HepG2 (cell line): ENCODE measurements at regions not wholly inside any gene's neighbourhood (a gene's known extent, or its start where the extent isn't known, plus 50 kb on each side); places are given as distances from the start of the nearest gene placed in this dataset.

Experiments used
- ATAC-seq: fragments of 200-7000 bp; cut with Tn5 transposase; 3 replicates; pipeline ENCODE4 v1.9.1; 2020; ENCODE audit warnings: mild to moderate bottlenecking, moderate library complexity
- BruUV-seq: library from RNA; stranded (reverse); fragments of 400-500 nt; replicated peaks from 2 replicates; lab custom pipeline; 2021; lab: Mats Ljungman, UMichigan
- CTCF ChIA-PET: fragments of 300-600 bp; formaldehyde crosslinking; extraction: SDS; loops from one replicate; lab custom pipeline; 2021; ENCODE audit warnings: low total read pairs, inconsistent platforms, low intra/inter-chr PET ratio; lab: Yijun Ruan, JAX
- POLR2A ChIA-PET: fragments of 350-600 bp; sonication (Branson Sonifier 250); formaldehyde crosslinking; loops from one replicate; lab custom pipeline; 2020; ENCODE audit warnings: antibody characterized with exemption, inconsistent platforms; lab: Yijun Ruan, JAX
- DNase-seq: peaks from one replicate; pipeline ENCODE4 v3.0.0-alpha.2; 2015; ENCODE audit warnings: low spot score
- FAIRE-seq: peaks from 3 replicates; lab custom pipeline; 2011; peaks lifted over from hg19 to GRCh38; lab: Jason Lieb, UNC
- H2AFZ ChIP-seq: one replicate; pipeline ENCODE4 v1.6.1; 2011; ENCODE audit warnings: low read length, inconsistent platforms
- H3K27ac ChIP-seq: fragments of 300-600 bp; 3 replicates; pipeline ENCODE4 v1.8.0; 2011; ENCODE audit warnings: mixed run types, mild to moderate bottlenecking, mixed read lengths, low read length, inconsistent platforms; ENCODE audit not compliant: insufficient read depth; ENCODE audit errors: extremely low read length
- H3K27me3 ChIP-seq, 2 experiments: fragments of 200-600 bp in 1 of 2; 2 replicates in 1 of 2; 3 replicates in 1 of 2; pipeline versions ENCODE4 v1.6.0 to v1.8.0; 2011; ENCODE audit warnings: low read length in 2 of 2, mild to moderate bottlenecking in 2 of 2, moderate library complexity in 2 of 2, inconsistent platforms in 1 of 2; ENCODE audit not compliant: insufficient read depth in 2 of 2, control insufficient read depth in 1 of 2
- H3K36me3 ChIP-seq, 2 experiments: fragments of 200-600 bp in 1 of 2; replicated peaks in 1 of 2; 2 replicates in 1 of 2; 3 replicates in 1 of 2; pipeline versions ENCODE4 v1.5.1 to v1.8.0; 2011; ENCODE audit warnings: low read length in 2 of 2, inconsistent platforms in 1 of 2; ENCODE audit not compliant: insufficient read depth in 2 of 2, control insufficient read depth in 1 of 2
- H3K4me1 ChIP-seq: 2 replicates; pipeline ENCODE4 v1.5.1; 2012; ENCODE audit warnings: low read length, inconsistent platforms; ENCODE audit not compliant: insufficient read depth
- H3K4me2 ChIP-seq: 2 replicates; pipeline ENCODE4 v1.6.0; 2011; ENCODE audit warnings: low read depth, low read length, inconsistent platforms
- H3K4me3 ChIP-seq, 3 experiments: fragments of 200-600 bp in 1 of 3; sonication (generic), shearing (Covaris generic) in 1 of 3; replicated peaks in 1 of 3; 2 replicates each; pipeline ENCODE4 v1.5.1; 2011 to 2016; ENCODE audit warnings: low read length in 3 of 3, inconsistent platforms in 2 of 3, low read depth in 2 of 3, mild to moderate bottlenecking in 2 of 3, control low read depth in 1 of 3, mixed read lengths in 1 of 3; ENCODE audit not compliant: insufficient read depth in 1 of 3
- H3K79me2 ChIP-seq: one replicate; pipeline ENCODE4 v1.6.1; 2011; ENCODE audit warnings: low read length, inconsistent platforms; ENCODE audit not compliant: insufficient read depth
- H3K9ac ChIP-seq: 2 replicates; pipeline ENCODE4 v1.6.0; 2011; ENCODE audit warnings: mild to moderate bottlenecking, low read depth, low read length, inconsistent platforms; ENCODE audit not compliant: insufficient read depth
- H3K9me3 ChIP-seq: 2 replicates; pipeline ENCODE4 v1.5.1; 2012; ENCODE audit warnings: mild to moderate bottlenecking, low read length
- H4K20me1 ChIP-seq: 2 replicates; pipeline ENCODE4 v1.6.0; 2011; ENCODE audit warnings: inconsistent platforms, mild to moderate bottlenecking, low read length, moderate library complexity; ENCODE audit not compliant: insufficient read depth
- FIP1L1 ChIP-seq: fragments of 200-400 bp; formaldehyde crosslinking; IDR thresholded peaks from 2 replicates; pipeline ENCODE4 v1.6.1; 2018; ENCODE audit warnings: low read depth, mild to moderate bottlenecking, low read length, moderate library complexity, borderline replicate concordance; ENCODE audit not compliant: insufficient read depth
- HIVEP1 ChIP-seq: sonication (generic); formaldehyde crosslinking; IDR thresholded peaks from 2 replicates; pipeline ENCODE4 v1.4.0; 2020; ENCODE audit warnings: mild to moderate bottlenecking, missing genetic modification reagents
- MYC ChIP-seq: sonication (generic); formaldehyde crosslinking; IDR thresholded peaks from 2 replicates; pipeline ENCODE4 v1.9.0; 2021; ENCODE audit warnings: missing genetic modification reagents, borderline replicate concordance
- REXO4 ChIP-seq: sonication (generic); formaldehyde crosslinking; IDR thresholded peaks from 2 replicates; pipeline ENCODE4 v1.8.0; 2022; ENCODE audit warnings: missing genetic modification reagents, mild to moderate bottlenecking, borderline replicate concordance
- SRSF1 ChIP-seq: fragments of 200-400 bp; formaldehyde crosslinking; optimal IDR thresholded peaks from 2 replicates; pipeline ENCODE3; 2017; ENCODE audit warnings: mild to moderate bottlenecking, low read depth, low read length, moderate library complexity
- ZNF230 ChIP-seq: sonication (generic); formaldehyde crosslinking; IDR thresholded peaks from 2 replicates; pipeline ENCODE4 v1.4.0; 2020; ENCODE audit warnings: mild to moderate bottlenecking, missing genetic modification reagents
- ZNF282 ChIP-seq: fragments of 450-650 bp; IDR thresholded peaks from 2 replicates; pipeline ENCODE4 v1.6.1; 2018; ENCODE audit not compliant: partially characterized antibody
- ZNF564 ChIP-seq: sonication (generic); formaldehyde crosslinking; IDR thresholded peaks from 2 replicates; pipeline ENCODE4 v1.8.1; 2023; ENCODE audit warnings: mild to moderate bottlenecking, missing genetic modification reagents
- ZNF570 ChIP-seq: sonication (generic); formaldehyde crosslinking; IDR thresholded peaks from 2 replicates; pipeline ENCODE4 v1.4.0; 2020; ENCODE audit warnings: mild to moderate bottlenecking, missing genetic modification reagents, borderline replicate concordance
- ZNF776 ChIP-seq: sonication (generic); formaldehyde crosslinking; IDR thresholded peaks from 2 replicates; pipeline ENCODE4 v1.4.0; 2020; ENCODE audit warnings: mild to moderate bottlenecking, missing genetic modification reagents
- WGBS: methylation state at CpG from one replicate; pipeline ENCODE4 v1.1.6; 2017; ENCODE audit warnings: low lambda C conversion rate; 5-methylcytosine and 5-hydroxymethylcytosine counted together
- in situ Hi-C: cut with HindIII; loops from 2 replicates; pipeline ENCODE4 v1.10.0; 2017; ENCODE audit warnings: low pct_unique_long_range_greater_than_20kb; ENCODE audit not compliant: extremely low pct_ligation_motif_present
- intact Hi-C: fragments of 100-400 bp; cut with micrococcal nuclease; formaldehyde crosslinking; loops from one replicate; pipeline ENCODE4 v1.10.0; 2022; ENCODE audit not compliant: unreplicated experiment
- TF ChIP-seq, protein P1 (sequence below): sonication (generic); formaldehyde crosslinking; IDR thresholded peaks from 2 replicates; pipeline ENCODE4 v1.4.0; 2020; ENCODE audit warnings: mild to moderate bottlenecking, missing genetic modification reagents
- TF ChIP-seq, protein P2 (sequence below): sonication (generic); formaldehyde crosslinking; IDR thresholded peaks from 2 replicates; pipeline ENCODE4 v1.4.0; 2020; ENCODE audit warnings: missing genetic modification reagents, borderline replicate concordance
- TF ChIP-seq, protein P3 (sequence below), 2 experiments: fragments of 450-650 bp in 1 of 2; sonication (generic) in 1 of 2; formaldehyde crosslinking; IDR thresholded peaks; 2 replicates each; pipeline versions ENCODE4 v1.5.0 to v1.8.0; 2020 to 2022; ENCODE audit warnings: mild to moderate bottlenecking in 1 of 2, missing genetic modification reagents in 1 of 2

DNA sequence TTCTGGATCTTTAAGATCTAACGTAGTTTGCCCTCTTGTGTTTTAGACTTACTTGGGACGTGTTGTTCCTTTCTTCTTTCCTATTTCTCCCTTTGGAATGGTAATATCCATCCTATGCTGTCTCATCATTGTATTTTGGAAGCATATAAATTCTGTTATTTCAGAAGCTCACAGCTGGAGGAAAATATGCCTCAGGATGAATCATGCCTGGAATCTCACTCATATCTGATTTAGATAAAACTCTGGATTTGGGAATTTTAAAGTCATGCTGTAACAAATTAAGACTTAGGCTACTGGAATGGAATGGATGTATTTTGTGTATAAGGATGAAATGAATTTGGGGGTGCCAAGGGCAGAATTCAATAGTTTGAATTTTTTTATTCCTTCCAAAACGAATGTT lies 245.2 kb upstream of the GULP1 start:
- Histone ChIP-seq H3K9me3 (no peaks in the 10 kb centered on the region), H3K79me2 (no peaks in the 10 kb centered on the region), H3K9ac (no peak overlapping the region), H3K4me2 (no peak overlapping the region), H3K36me3 (no peaks in the 10 kb centered on the region), H3K27me3 (no peaks in the 10 kb centered on the region), H3K27ac (no peak overlapping the region)
- no peak for ATAC-seq
- intact Hi-C loops: no loop called here
- ChIA-PET CTCF (no interaction called here), POLR2A (no interaction called here)
- in situ Hi-C loops: no loop called here
- BruUV-seq: no TSS peak
- no peak for TF ChIP-seq ZNF282
- TF ChIP-seq ZNF776 (CRISPR knock-in tag): no peak
- TF ChIP-seq REXO4 (CRISPR knock-in tag): no peak
- no peak for TF ChIP-seq SRSF1
- TF ChIP-seq ZNF570: no peak
- TF ChIP-seq FIP1L1: no peak
- no peak for TF ChIP-seq MYC (CRISPR knock-in tag)
- no peak for TF ChIP-seq HIVEP1 (CRISPR knock-in tag)
- TF ChIP-seq, protein P1, sequence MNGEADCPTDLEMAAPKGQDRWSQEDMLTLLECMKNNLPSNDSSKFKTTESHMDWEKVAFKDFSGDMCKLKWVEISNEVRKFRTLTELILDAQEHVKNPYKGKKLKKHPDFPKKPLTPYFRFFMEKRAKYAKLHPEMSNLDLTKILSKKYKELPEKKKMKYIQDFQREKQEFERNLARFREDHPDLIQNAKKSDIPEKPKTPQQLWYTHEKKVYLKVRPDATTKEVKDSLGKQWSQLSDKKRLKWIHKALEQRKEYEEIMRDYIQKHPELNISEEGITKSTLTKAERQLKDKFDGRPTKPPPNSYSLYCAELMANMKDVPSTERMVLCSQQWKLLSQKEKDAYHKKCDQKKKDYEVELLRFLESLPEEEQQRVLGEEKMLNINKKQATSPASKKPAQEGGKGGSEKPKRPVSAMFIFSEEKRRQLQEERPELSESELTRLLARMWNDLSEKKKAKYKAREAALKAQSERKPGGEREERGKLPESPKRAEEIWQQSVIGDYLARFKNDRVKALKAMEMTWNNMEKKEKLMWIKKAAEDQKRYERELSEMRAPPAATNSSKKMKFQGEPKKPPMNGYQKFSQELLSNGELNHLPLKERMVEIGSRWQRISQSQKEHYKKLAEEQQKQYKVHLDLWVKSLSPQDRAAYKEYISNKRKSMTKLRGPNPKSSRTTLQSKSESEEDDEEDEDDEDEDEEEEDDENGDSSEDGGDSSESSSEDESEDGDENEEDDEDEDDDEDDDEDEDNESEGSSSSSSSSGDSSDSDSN (CRISPR knock-in tag): no peak
- TF ChIP-seq, protein P2, sequence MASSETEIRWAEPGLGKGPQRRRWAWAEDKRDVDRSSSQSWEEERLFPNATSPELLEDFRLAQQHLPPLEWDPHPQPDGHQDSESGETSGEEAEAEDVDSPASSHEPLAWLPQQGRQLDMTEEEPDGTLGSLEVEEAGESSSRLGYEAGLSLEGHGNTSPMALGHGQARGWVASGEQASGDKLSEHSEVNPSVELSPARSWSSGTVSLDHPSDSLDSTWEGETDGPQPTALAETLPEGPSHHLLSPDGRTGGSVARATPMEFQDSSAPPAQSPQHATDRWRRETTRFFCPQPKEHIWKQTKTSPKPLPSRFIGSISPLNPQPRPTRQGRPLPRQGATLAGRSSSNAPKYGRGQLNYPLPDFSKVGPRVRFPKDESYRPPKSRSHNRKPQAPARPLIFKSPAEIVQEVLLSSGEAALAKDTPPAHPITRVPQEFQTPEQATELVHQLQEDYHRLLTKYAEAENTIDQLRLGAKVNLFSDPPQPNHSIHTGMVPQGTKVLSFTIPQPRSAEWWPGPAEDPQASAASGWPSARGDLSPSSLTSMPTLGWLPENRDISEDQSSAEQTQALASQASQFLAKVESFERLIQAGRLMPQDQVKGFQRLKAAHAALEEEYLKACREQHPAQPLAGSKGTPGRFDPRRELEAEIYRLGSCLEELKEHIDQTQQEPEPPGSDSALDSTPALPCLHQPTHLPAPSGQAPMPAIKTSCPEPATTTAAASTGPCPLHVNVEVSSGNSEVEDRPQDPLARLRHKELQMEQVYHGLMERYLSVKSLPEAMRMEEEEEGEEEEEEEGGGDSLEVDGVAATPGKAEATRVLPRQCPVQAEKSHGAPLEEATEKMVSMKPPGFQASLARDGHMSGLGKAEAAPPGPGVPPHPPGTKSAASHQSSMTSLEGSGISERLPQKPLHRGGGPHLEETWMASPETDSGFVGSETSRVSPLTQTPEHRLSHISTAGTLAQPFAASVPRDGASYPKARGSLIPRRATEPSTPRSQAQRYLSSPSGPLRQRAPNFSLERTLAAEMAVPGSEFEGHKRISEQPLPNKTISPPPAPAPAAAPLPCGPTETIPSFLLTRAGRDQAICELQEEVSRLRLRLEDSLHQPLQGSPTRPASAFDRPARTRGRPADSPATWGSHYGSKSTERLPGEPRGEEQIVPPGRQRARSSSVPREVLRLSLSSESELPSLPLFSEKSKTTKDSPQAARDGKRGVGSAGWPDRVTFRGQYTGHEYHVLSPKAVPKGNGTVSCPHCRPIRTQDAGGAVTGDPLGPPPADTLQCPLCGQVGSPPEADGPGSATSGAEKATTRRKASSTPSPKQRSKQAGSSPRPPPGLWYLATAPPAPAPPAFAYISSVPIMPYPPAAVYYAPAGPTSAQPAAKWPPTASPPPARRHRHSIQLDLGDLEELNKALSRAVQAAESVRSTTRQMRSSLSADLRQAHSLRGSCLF: no peak
- TF ChIP-seq ZNF564 (CRISPR knock-in tag): no peak
- TF ChIP-seq, protein P3, sequence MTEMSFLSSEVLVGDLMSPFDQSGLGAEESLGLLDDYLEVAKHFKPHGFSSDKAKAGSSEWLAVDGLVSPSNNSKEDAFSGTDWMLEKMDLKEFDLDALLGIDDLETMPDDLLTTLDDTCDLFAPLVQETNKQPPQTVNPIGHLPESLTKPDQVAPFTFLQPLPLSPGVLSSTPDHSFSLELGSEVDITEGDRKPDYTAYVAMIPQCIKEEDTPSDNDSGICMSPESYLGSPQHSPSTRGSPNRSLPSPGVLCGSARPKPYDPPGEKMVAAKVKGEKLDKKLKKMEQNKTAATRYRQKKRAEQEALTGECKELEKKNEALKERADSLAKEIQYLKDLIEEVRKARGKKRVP (CRISPR knock-in tag; IDR thresholded peaks at IDR 0.05): no peak
- no peak for TF ChIP-seq ZNF230
- TF ChIP-seq, all 625 proteins: peak for 0
- FAIRE-seq (no peak), DNase-seq (no peak)
- no peaks in the 10 kb centered on the region for H3K4me1 ChIP-seq
- H4K20me1 ChIP-seq: no peaks in the 10 kb centered on the region
- H2AFZ ChIP-seq: no peak overlapping the region
- WGBS: 1% methylated on average over 3 of the region's 3 CpGs
- H3K4me3 ChIP-seq: no peak overlapping the region
